HG03571 (cell line): ENCODE measurements at regions not wholly inside any gene's neighbourhood (a gene's known extent, or its start where the extent isn't known, plus 50 kb on each side); places are given as distances from the start of the nearest gene placed in this dataset.
A peak's percentile ranks its signal among the peaks of the same experiment; 100 is the strongest.
"Not testable (repeated sequence)": the region's sequence is repeated elsewhere in the genome, so short reads cannot be mapped to it uniquely, and the experiment has no call there.

Experiments used
- ATAC-seq: cut with Tn5 transposase; IDR thresholded peaks from one replicate; pipeline ENCODE4 v1.9.1; 2021; ENCODE audit not compliant: unreplicated experiment

DNA sequence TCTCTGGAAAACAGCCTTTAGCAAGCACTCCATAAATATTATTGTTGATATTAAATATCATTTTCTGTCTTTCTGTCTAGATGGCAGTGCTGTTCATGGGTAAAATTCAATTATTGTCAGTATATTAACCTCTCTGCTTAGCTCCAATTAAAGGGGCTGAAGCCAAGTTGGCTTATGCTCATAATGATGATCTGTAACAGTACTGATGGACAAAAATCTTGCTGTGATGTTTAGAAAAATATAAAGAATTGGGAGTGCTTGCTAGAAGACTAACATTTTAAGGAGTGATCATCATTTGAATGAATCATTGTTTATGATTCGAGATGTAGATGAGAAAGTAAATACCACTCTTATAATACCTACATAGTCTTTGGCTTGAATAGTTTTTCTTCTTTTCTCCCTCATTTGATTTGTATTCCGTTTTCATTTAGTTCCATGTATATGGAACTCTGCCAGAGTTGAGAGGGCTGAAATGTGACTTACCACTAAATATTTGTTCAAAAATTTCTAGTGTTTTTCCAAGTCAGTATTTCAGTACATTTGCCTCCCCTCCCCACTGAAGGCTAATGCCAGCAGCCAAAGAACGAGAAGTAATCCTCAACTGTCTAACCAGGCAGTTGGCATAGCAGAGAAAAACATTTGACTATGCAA lies 538.3 kb downstream of the CSNK1G3 start:
- no peak for ATAC-seq

DNA sequence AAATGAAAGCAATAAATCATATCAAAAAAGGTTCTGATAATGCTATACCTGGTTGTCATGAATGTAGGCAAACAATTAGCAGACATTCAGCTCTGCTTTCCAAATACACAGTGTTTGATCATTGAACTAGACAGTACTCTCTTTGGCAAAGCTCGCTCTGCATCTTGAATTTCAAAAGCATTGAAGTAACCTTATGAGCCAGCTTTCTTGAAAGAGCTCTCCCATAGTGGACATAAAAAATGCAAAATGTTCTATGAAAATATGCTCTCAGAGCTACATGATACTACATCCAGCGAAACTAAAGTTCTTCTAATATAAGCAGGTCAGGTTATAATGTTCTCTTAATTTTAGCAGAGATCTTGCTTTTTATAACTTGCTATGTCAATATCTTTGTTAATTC lies 533.4 kb downstream of the CSNK1G3 start:
- ATAC-seq = no peak

DNA sequence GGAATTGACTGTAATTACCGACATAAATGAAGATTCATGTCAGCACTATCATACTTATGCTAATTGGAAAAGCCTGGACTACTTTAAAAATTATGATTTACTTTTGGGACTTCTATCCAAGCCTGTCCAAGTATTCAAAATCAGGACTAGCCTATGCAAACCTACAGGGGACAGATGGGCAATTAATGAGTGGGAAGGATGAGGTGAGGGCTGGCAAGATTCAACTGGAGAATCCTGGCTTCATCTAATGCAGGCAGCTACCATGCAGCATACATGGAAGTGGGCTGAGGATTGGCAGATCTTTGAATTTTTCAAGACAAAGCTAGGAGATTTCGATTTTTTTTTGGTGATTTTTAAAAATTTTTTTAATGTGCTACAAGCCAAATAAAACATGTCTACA lies 532.6 kb downstream of the CSNK1G3 start:
- no peak for ATAC-seq

DNA sequence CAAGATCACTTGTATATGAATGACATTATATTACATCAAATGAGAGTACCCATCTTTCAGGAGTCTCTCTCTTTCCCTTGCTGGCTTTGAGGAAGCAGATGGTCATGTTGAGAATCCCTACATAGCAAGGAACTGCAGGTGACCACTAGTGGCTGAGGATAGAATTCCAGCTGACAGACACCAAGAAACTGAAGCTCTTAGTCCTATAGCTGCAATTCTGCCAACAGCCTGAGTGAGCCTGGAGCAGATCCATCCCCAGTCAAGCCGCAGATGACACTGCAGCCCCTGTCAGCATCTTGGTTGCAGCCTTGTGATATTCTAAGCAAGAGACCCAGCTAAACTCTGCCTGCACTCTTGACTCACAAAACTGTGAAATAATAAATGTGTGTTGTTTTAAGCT lies 531.5 kb downstream of the CSNK1G3 start:
- no peak for ATAC-seq

DNA sequence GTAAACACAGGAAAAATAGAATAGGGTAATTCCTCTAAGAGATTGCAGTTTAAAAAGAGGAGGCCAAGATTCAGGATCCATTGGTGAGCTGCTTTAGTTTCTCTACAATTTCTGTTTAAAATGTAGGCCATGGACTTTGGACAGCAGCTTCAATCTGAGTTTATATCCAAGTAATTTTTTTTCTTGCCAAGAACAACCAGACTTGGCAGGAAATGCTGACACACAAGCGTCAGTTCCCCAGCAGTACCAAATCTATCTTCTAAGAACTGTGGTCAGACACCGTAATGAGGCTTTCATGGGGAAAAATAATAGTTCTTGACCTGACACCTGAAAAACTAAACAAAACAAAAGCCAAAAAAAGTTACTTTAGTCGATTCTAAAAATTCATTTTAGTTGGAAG lies 528.8 kb downstream of the CSNK1G3 start:
- ATAC-seq = no peak

DNA sequence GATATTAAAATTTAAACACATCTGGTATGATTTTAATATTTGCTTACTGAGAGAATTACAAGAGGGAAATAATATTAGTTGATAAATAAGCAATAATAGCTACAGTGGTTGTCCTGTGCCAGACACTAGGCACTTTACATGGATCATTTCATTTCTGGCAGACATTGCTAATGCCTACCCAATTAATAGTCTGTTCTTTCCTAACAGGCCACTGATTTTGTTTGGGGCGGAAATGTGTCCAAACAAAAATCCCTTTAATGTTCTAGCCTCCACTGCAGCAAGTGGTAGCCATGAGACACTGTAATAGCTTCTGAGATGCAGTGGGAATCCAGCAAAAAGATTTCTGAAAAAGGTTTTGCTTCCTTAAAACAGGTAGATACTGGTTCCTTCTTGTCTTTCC lies 527.4 kb downstream of the CSNK1G3 start:
- ATAC-seq = no peak

DNA sequence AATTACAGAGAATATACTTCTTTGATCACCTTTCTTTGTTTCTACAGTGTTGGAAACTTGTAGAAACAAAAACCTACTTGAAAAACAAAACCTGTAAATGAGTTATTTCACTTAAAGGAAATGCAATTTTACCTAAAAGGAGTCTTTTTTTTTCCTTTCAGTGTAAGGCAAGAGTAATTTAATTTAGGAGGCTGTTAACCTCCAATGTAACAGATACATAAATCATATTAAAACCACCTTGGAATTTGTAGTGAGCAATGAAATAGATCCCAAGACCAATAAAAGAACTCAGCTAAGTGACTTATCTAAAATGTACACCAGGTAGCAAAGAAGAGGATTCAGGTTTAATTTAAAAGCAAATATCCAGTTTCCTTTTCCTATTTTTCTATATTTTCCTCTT lies 524.8 kb downstream of the CSNK1G3 start:
- no peak for ATAC-seq

DNA sequence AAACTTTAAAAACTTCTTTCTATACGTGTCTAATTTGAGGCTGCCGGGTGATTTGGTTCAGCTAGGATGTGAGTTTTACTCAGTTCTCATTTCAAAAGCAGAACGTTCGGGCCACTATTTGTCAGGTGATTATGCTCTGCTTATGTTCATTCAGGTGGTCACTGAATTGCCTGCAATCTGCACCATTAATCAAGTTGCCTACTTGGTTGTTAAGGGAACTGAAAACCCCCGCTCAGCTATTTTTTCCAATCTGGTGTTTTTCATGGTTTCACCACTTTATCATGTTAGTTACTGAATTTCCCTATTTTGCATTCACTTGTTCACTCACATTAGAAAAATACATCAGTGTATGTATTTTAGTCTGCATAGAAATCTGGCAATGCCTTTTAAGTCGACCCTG lies 523.0 kb downstream of the CSNK1G3 start:
- ATAC-seq = peak; percentile 92

DNA sequence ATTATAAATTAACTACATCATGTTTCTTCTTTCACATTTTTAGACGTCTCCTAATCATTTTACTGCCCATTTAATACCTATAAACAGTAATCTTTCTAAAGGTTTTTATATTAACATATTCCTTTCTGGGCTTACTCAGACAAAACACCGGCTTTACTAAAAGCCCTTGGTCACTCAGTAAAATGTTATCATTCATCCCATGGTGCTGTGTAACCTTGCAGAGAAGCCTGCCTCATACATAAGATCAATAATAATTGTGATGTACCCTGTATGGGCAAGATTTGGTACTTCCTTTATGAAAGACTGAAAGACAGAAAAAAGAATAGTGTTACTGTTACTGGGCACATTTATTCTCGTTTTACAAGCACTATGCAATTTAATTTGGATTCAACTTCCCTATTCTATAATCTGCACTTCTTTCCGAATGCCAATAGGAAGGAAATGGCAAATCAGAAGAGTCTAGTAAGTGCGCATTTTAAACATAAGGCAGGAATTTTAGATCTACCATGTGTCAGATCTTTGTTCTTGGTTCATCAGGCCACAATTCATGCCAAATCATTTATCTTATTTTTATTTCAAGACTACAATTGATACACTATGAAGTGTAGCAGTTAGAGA lies 522.2 kb downstream of the CSNK1G3 start:
- ATAC-seq = no peak

DNA sequence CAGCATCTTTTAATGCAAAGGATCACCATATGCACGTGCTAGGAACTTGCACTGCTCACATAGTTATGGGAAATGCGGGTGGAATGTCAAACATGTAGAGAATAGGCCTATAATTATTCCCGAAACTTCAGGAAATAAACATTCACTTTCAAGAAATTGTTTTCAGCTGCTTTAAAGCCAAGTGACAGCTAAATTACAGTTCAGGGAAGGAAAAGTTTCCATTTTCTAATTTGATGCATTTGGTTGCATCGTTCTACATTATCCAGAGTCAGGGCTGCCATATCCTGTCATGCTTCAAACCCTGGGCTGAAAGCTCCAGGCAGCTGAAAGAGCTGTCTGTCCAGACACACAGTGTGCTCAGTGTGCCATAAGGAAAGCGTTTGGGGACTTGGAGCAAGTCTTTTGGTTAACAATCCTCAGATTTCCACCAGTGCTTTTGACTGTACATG lies 518.1 kb downstream of the CSNK1G3 start:
- ATAC-seq = no peak

DNA sequence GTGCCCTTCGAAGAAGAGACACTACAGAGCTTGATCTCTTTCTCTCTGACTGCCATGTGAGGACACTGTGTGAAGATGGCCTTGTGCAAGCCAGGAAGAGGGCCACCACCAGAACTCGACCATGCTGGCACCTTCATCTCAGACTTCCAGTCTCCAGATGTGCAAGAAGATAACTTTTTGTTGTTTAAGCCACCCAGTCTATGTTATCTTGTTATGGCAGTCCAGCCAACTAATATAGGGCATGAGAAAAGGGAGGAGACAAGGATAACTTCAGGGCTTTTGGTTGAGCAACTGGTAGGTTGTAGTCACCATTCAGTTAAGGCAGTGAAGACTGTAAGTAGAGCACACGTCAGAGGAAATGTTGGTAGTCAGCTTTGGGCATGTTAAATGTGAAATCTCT lies 515.5 kb downstream of the CSNK1G3 start:
- ATAC-seq = no peak

DNA sequence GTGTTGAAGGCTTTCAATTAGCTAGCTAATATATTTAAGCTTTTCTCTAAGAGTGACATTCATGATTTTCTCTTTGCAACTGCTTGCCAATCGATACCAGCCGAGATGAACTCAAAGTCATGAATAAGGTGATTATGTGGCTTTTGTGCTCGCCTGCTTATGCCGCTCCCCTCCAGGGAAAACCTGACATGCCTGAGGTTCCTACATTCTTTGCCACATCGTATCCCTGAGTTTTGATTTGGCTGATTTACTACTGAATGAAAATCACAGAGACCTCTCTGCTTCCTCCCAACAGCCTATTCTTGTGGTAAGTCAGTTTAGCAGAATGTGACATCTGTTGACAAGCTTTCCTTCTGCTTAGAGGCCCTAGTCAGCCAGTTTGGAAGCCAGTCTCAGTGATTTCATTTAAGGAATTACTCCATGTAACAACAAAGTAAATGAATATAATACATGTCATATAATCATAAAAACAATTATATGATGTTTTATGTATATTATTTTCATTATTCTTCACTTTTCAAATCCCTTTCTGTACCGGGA lies 513.4 kb downstream of the CSNK1G3 start:
- ATAC-seq = no peak

DNA sequence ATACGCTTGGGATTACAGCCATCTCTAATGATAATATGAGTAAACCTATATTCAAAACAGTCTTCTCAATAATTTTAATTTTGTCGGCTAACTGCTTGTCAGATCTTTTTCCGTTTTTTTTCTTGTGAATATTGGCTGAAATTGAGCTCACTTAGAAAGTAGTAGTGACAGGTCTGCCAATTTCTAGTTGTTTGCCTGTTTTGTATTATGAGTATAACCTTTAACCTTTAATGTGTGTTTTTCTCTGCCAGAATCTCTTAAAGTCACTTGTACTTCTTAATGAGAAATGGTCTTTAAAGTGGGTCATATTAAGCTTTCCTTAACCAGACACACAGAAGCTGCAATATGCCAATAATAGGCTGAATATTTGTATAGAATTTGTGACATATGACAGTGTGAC lies 511.0 kb downstream of the CSNK1G3 start:
- no peak for ATAC-seq

DNA sequence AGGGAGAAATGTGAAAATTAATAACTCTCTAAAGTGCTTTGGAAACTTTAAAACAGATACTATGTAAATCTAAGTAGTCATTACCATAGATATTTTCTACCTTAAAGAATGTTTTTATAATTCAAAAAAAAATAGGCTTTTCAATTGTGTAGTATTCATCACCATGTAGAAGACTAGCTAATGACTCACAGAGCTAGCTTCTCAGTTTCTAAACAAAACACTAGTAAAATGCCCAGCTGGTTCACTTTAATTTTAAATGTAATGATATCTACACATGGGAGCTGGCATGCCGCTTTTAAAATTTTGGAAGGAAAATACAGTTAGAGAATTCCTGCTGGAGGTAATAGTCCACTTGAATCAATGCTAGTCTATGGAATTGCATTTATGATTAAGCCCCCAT lies 509.8 kb downstream of the CSNK1G3 start:
- no peak for ATAC-seq

DNA sequence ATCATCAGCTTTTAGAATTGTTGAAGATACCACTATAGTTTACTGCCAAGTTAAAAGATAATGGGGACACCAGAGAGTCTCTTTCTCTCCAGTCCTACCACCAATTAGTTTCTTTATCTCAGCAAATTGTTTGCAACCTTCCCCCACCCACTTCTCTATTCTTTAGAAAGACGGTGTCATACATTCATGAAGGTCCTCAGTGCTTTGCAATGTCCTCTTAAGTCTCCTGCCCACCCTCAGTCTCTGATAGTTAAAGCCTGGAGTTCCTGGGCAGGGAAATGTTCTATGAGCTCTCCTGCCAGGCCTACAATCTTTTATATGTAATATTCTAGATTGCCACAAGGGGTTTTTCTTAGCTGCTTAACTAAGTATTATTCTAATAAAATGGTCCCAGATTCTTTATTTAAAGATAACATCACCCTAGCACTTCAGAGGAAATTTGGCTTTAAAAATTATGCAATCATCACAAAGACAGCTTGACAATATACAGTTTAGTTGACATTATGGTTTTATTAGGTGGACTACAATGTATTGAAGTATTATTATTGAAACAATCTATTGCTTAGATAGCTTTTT lies 509.2 kb downstream of the CSNK1G3 start:
- ATAC-seq = no peak

DNA sequence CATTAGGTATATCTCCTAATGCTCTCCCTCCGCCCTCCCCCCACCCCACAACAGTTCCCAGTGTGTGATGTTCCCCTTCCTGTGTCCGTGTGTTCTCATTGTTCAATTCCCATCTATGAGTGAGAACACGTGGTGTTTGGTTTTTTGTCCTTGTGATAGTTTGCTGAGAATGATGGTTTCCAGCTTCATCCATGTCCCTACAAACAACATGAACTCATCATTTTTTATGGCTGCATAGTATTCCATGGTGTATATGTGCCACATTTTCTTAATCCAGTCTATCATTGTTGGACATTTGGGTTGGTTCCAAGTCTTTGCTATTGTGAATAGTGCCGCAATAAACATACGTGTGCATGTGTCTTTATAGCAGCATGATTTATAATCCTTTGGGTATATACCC lies 505.3 kb downstream of the CSNK1G3 start:
- ATAC-seq = not testable (repeated sequence)

DNA sequence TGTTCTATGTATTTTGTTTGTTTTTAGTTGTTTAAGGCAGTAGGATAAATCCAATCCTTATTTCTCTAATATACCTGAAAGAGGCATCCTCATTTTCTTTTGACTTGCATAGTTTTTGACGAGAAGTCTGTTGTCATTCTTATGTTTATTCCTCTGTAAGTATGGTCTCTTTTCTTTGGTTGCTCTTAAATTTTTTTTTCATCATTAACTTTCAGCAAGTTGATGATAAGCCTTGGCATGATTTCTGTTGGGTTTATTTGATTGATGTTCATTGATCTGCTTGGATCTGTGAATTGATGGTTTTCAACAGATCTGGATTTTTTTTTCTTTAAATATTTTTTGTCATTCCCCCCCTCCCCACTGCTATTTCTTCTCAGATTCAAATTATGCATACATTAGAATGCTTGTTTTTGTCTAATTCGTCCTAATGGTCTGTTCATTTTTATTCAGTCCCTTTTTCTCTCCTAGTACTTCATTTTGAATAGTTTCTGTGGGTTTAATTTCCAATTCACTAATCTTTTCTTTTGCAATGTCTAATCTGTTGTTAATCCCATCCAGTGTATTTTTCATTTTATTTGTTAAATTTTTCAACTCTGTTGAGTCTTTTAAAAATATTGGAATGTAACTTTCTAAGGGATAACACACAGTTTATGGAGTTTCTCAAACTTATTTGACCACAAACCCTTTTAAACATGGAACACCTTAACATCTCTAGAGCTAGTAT lies 495.9 kb downstream of the CSNK1G3 start:
- ATAC-seq = no peak

DNA sequence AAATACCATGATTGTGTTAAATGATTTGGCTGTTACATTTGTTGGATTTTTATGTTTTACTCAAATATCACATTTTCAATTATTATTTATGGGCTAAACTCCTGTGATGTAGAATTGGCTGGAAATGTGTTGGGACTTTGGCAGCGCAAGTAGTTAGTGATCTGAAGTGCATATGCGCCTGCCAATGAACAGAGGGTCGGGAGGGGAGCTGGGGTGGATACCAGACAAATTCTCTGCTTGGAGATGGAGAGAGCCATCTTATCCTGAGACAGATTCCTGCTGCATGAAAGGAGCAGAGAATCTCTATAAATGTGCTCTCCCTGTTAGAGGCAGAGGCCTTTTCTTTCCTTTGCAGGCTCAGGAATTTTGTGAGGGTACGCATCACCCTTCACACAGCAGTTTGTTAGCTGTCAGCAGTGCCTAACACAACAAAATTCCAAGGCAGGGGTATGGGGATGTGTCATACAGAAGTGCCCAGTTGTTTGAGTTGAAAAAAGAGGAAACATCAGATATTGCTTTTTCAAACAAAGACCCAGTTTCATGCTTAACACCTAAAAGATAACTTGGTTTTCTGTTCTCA lies 489.1 kb downstream of the CSNK1G3 start:
- ATAC-seq = no peak

DNA sequence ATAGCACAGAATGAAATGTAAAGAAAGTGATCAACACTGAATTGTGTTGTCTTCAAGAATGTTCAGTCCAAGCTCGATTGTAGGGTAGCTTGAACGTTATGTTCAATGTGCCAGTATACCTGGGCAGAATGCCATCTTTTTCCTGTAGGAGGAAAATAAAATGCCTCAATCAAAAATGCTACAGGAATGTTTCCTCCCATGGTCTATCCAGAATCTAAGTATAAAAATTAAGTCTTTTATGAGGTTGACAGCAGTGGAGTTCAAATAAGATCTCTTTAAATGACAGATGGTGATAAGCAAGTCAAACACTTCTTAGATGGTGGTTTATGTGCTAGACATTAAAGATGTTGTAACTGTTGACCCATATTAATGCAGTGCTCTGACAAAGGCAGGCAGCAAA lies 488.6 kb downstream of the CSNK1G3 start:
- no peak for ATAC-seq

DNA sequence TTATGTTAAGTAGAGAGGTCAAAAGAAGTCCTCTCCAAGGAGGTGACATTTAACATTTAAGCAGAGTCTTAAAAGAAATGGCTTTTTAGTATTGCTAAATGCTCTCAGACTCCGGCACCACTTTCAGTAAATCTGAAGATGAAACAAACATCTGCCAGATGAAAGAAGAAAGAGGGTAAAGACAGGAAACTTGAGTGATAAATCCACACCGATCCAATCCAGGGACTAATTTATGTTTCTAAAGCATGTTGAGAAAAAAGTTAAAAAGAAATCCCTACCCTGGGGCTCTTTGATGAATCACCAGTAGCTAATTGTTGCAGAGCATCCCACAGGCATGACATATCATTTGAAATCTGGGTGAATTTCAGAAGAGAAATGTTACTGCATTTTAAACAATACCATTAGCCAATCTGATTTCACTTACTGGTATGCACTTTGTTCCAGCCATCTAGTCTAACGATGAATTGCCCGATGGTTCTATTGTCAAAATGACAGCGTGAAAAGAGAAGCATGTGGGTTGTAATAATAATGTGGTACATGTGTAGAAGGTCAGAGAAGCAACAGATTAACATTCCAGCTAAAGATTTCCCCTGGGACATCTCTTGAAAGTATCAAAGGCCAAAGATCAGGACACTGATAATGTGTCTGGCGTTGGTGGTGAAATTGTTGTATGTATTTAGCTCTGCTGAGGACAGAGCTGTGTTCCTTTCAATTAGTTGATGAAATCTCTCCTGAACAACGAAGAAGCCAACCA lies 485.7 kb downstream of the CSNK1G3 start:
- ATAC-seq = no peak

DNA sequence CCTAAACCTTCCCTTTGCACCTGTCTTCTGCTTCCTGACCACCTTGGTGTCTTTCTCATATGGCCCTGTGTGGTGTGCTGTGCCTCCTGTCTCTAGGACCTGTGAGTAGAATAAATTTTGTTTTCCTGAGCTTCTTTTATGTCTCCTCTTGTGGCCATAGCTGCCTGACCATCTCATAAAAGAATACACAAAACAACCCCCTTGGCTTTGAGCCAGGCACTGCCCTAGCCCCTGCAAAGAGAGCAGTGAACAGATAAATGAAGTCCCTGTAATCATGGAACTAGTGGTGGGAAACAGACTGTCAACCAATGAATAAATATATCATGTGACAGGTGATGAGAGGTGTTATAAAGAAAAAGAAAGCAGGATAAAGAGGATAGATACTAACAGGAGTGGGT lies 485.1 kb downstream of the CSNK1G3 start:
- ATAC-seq = no peak
